ENCODE measurements at regions not wholly inside any gene's neighbourhood (a gene's known extent, or its start where the extent isn't known, plus 50 kb on each side); places are given as distances from the start of the nearest gene placed in this dataset.

GRCh38 chr3:141429371-141430035 is 57.3 kb upstream of the RASA2 start:
- no peak for DNase-seq (ENCODE audit: low read depth in 1 of 2, low spot score in 1 of 2)
- FAIRE-seq: no peak
- ChIA-PET POLR2A (no interaction called here), CTCF (interaction anchor here (1.4 to 5.3 kb wide), 3 partner anchors 12 to 118 kb away, joined by 3 to 19 read pairs (median 10); no protein-coding TSS in a partner anchor)
- 92% methylated on average over 18 of the region's 18 CpGs for WGBS (ENCODE audit: missing lambda C conversion rate)
- Histone ChIP-seq H3K4me2 (no peak overlapping the region), H3K4me3 (no peak overlapping the region), H3K4me1 (peaks cover 83% of the 10 kb centered on the region), H3K27ac (peak overlapping the region; percentile 3 to 72; a peak in 4 of 6 replicates), H3K9me3 (no peaks in the 10 kb centered on the region)
- ATAC-seq: no peak
- TF ChIP-seq RAD21 (conservative IDR thresholded peaks at IDR 0.05 in 1 of 2, IDR thresholded peaks at IDR 0.05 in 1 of 2) (no peak), JUNB (IDR thresholded peaks at IDR 0.05) (no peak), RFX5 (IDR thresholded peaks at IDR 0.05) (no peak), FOSB (CRISPR knock-in tag; IDR thresholded peaks at IDR 0.05) (no peak), SREBF2 (IDR thresholded peaks at IDR 0.05) (no peak), POLR2A (IDR thresholded peaks at IDR 0.05; ENCODE audit: low read length) (no peak), ZSCAN20 (CRISPR knock-in tag; IDR thresholded peaks at IDR 0.05) (no peak), GATA3 (IDR thresholded peaks at IDR 0.05; ENCODE audit: borderline replicate concordance) (no peak), NPAS2 (CRISPR knock-in tag; IDR thresholded peaks at IDR 0.05; ENCODE audit: borderline replicate concordance) (no peak), CBX2 (IDR thresholded peaks at IDR 0.05; ENCODE audit: borderline replicate concordance, low read depth) (no peak), KDM5A (IDR thresholded peaks at IDR 0.05) (no peak), MAFK (IDR thresholded peaks at IDR 0.05; ENCODE audit: partially characterized antibody) (no peak), HOXA7 (CRISPR knock-in tag; IDR thresholded peaks at IDR 0.05) (no peak), TP53 (CRISPR knock-in tag; IDR thresholded peaks at IDR 0.05) (no peak)
- TF ChIP-seq, protein P1, sequence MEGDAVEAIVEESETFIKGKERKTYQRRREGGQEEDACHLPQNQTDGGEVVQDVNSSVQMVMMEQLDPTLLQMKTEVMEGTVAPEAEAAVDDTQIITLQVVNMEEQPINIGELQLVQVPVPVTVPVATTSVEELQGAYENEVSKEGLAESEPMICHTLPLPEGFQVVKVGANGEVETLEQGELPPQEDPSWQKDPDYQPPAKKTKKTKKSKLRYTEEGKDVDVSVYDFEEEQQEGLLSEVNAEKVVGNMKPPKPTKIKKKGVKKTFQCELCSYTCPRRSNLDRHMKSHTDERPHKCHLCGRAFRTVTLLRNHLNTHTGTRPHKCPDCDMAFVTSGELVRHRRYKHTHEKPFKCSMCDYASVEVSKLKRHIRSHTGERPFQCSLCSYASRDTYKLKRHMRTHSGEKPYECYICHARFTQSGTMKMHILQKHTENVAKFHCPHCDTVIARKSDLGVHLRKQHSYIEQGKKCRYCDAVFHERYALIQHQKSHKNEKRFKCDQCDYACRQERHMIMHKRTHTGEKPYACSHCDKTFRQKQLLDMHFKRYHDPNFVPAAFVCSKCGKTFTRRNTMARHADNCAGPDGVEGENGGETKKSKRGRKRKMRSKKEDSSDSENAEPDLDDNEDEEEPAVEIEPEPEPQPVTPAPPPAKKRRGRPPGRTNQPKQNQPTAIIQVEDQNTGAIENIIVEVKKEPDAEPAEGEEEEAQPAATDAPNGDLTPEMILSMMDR (IDR thresholded peaks at IDR 0.05): no peak
- TF ChIP-seq, protein P2, sequence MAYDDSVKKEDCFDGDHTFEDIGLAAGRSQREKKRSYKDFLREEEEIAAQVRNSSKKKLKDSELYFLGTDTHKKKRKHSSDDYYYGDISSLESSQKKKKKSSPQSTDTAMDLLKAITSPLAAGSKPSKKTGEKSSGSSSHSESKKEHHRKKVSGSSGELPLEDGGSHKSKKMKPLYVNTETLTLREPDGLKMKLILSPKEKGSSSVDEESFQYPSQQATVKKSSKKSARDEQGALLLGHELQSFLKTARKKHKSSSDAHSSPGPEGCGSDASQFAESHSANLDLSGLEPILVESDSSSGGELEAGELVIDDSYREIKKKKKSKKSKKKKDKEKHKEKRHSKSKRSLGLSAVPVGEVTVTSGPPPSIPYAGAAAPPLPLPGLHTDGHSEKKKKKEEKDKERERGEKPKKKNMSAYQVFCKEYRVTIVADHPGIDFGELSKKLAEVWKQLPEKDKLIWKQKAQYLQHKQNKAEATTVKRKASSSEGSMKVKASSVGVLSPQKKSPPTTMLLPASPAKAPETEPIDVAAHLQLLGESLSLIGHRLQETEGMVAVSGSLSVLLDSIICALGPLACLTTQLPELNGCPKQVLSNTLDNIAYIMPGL (CRISPR knock-in tag; IDR thresholded peaks at IDR 0.05; ENCODE audit: borderline replicate concordance): no peak
- TF ChIP-seq, protein P3, sequence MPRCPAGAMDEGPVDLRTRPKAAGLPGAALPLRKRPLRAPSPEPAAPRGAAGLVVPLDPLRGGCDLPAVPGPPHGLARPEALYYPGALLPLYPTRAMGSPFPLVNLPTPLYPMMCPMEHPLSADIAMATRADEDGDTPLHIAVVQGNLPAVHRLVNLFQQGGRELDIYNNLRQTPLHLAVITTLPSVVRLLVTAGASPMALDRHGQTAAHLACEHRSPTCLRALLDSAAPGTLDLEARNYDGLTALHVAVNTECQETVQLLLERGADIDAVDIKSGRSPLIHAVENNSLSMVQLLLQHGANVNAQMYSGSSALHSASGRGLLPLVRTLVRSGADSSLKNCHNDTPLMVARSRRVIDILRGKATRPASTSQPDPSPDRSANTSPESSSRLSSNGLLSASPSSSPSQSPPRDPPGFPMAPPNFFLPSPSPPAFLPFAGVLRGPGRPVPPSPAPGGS (IDR thresholded peaks at IDR 0.05): no peak
- TF ChIP-seq, protein P4, sequence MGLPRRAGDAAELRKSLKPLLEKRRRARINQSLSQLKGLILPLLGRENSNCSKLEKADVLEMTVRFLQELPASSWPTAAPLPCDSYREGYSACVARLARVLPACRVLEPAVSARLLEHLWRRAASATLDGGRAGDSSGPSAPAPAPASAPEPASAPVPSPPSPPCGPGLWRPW (IDR thresholded peaks at IDR 0.05): no peak

- POLR2A ChIA-PET: no interaction called here
- DNase-seq (ENCODE audit: low read depth in 1 of 2, low spot score in 1 of 2) (no peak), FAIRE-seq (no peak), ATAC-seq (no peak)
- Histone ChIP-seq H3K4me3 (no peak overlapping the region), H3K4me2 (no peak overlapping the region), H3K4me1 (peaks cover 75% of the 10 kb centered on the region), H3K27ac (peak overlapping the region; percentile 27 to 68; a peak in 4 of 6 replicates), H3K9me3 (no peaks in the 10 kb centered on the region)
- CTCF ChIA-PET: interaction anchor here (1.0 to 5.3 kb wide), 8 partner anchors 11 to 118 kb away, joined by 3 to 19 read pairs (median 7); no protein-coding TSS in a partner anchor
- 92% methylated on average over 6 of the region's 6 CpGs for WGBS (ENCODE audit: missing lambda C conversion rate)
- no peak for TF ChIP-seq HOXB13 (CRISPR knock-in tag; IDR thresholded peaks at IDR 0.05; ENCODE audit: low read depth)
Measured at GRCh38 chr3:141430316-141430715, 56.5 kb upstream of the RASA2 start.

All from A549 (cell line).